GM12878 (cell line): ENCODE measurements at regions not wholly inside any gene's neighbourhood (a gene's known extent, or its start where the extent isn't known, plus 50 kb on each side); places are given as distances from the start of the nearest gene placed in this dataset.

Source experiments
- CREB1 ChIP-seq: IDR thresholded peaks from 2 replicates; pipeline ENCODE4 v1.6.1; 2012; ENCODE audit warnings: low read depth, mild to moderate bottlenecking, inconsistent platforms
- GABPA ChIP-seq: IDR thresholded peaks from 2 replicates; pipeline ENCODE4 v1.6.1; 2014; ENCODE audit warnings: antibody characterized with exemption, low read depth, mild to moderate bottlenecking, inconsistent platforms
- JUNB ChIP-seq: IDR thresholded peaks from 2 replicates; pipeline ENCODE4 v1.6.1; 2016; ENCODE audit warnings: antibody characterized with exemption, mild to moderate bottlenecking
- KDM1A ChIP-seq: fragments of 200-600 bp; sonication (generic); IDR thresholded peaks from 2 replicates; pipeline ENCODE4 v1.6.1; 2016; ENCODE audit warnings: borderline replicate concordance
- POLR2A ChIP-seq: IDR thresholded peaks from 2 replicates; pipeline ENCODE4 v1.6.1; 2011; ENCODE audit warnings: low read depth, mild to moderate bottlenecking, low read length
- TCF12 ChIP-seq: IDR thresholded peaks from 2 replicates; pipeline ENCODE4 v1.6.1; 2011; ENCODE audit warnings: low read depth, mild to moderate bottlenecking, low read length
- ZNF217 ChIP-seq: fragments of 450-650 bp; IDR thresholded peaks from 2 replicates; pipeline ENCODE4 v1.6.1; 2017; ENCODE audit warnings: antibody characterized with exemption, mild to moderate bottlenecking
- TF ChIP-seq, protein P1 (sequence below), 3 experiments: IDR thresholded peaks in 2 of 3; conservative IDR thresholded peaks in 1 of 3; 2 replicates each; pipeline ENCODE4 v1.5.1; 2011; ENCODE audit warnings: low read depth in 3 of 3, low read length in 3 of 3, mild to moderate bottlenecking in 3 of 3, control low read depth in 2 of 3, moderate library complexity in 2 of 3, inconsistent platforms in 1 of 3, mixed read lengths in 1 of 3; ENCODE audit not compliant: control insufficient read depth in 2 of 3, insufficient read depth in 1 of 3; ENCODE audit errors: extremely low read depth in 1 of 3
- TF ChIP-seq, protein P2 (sequence below): fragments of 450-650 bp; formaldehyde crosslinking; IDR thresholded peaks from 2 replicates; pipeline ENCODE4 v1.4.0; 2022; ENCODE audit warnings: mild to moderate bottlenecking, moderate library complexity
- TF ChIP-seq, protein P3 (sequence below): fragments of 450-650 bp; IDR thresholded peaks from 2 replicates; pipeline ENCODE4 v1.6.1; 2016; ENCODE audit warnings: mild to moderate bottlenecking, moderate library complexity, borderline replicate concordance

DNA sequence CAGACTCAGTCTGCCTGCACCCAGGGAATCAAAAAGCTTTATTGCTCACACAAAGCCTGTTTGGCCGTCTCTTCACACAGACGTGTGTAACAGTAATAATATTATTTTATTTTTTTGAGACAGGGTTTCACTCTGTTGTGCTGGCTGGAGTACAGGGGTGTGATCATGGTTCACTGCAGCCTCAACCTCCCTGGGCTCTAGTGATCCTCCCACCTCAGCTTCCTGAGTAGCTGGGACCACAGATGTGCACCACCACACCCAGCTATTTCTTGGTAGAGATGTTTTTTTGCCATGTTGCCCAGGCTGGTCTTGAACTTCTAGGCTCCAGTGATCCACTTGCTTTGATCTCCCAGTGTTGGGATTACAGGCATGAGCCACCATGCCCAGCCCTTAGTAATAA, 88.4 kb upstream of the DCD start:
- TF ChIP-seq KDM1A = no peak
- TF ChIP-seq, protein P1, sequence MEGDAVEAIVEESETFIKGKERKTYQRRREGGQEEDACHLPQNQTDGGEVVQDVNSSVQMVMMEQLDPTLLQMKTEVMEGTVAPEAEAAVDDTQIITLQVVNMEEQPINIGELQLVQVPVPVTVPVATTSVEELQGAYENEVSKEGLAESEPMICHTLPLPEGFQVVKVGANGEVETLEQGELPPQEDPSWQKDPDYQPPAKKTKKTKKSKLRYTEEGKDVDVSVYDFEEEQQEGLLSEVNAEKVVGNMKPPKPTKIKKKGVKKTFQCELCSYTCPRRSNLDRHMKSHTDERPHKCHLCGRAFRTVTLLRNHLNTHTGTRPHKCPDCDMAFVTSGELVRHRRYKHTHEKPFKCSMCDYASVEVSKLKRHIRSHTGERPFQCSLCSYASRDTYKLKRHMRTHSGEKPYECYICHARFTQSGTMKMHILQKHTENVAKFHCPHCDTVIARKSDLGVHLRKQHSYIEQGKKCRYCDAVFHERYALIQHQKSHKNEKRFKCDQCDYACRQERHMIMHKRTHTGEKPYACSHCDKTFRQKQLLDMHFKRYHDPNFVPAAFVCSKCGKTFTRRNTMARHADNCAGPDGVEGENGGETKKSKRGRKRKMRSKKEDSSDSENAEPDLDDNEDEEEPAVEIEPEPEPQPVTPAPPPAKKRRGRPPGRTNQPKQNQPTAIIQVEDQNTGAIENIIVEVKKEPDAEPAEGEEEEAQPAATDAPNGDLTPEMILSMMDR (IDR thresholded peaks at IDR 0.05 in 2 of 3, conservative IDR thresholded peaks at IDR 0.05 in 1 of 3; ENCODE audit: control insufficient read depth in 2 of 3, extremely low read depth in 1 of 3, insufficient read depth in 1 of 3, low read depth in 3 of 3, low read length in 3 of 3) = no peak
- no peak for TF ChIP-seq JUNB
- no peak for TF ChIP-seq GABPA
- TF ChIP-seq, protein P2, sequence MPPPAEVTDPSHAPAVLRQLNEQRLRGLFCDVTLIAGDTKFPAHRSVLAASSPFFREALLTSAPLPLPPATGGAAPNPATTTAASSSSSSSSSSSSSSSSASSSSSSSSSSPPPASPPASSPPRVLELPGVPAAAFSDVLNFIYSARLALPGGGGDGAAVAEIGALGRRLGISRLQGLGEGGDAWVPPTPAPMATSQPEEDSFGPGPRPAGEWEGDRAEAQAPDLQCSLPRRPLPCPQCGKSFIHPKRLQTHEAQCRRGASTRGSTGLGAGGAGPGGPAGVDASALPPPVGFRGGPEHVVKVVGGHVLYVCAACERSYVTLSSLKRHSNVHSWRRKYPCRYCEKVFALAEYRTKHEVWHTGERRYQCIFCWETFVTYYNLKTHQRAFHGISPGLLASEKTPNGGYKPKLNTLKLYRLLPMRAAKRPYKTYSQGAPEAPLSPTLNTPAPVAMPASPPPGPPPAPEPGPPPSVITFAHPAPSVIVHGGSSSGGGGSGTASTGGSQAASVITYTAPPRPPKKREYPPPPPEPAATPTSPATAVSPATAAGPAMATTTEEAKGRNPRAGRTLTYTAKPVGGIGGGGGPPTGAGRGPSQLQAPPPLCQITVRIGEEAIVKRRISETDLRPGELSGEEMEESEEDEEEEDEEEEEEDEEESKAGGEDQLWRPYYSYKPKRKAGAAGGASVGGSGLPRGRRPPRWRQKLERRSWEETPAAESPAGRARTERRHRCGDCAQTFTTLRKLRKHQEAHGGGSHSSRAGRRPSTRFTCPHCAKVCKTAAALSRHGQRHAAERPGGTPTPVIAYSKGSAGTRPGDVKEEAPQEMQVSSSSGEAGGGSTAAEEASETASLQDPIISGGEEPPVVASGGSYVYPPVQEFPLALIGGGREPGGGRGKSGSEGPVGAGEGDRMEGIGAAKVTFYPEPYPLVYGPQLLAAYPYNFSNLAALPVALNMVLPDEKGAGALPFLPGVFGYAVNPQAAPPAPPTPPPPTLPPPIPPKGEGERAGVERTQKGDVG (CRISPR knock-in tag) = no peak
- no peak for TF ChIP-seq CREB1
- no peak for TF ChIP-seq TCF12
- TF ChIP-seq, protein P3, sequence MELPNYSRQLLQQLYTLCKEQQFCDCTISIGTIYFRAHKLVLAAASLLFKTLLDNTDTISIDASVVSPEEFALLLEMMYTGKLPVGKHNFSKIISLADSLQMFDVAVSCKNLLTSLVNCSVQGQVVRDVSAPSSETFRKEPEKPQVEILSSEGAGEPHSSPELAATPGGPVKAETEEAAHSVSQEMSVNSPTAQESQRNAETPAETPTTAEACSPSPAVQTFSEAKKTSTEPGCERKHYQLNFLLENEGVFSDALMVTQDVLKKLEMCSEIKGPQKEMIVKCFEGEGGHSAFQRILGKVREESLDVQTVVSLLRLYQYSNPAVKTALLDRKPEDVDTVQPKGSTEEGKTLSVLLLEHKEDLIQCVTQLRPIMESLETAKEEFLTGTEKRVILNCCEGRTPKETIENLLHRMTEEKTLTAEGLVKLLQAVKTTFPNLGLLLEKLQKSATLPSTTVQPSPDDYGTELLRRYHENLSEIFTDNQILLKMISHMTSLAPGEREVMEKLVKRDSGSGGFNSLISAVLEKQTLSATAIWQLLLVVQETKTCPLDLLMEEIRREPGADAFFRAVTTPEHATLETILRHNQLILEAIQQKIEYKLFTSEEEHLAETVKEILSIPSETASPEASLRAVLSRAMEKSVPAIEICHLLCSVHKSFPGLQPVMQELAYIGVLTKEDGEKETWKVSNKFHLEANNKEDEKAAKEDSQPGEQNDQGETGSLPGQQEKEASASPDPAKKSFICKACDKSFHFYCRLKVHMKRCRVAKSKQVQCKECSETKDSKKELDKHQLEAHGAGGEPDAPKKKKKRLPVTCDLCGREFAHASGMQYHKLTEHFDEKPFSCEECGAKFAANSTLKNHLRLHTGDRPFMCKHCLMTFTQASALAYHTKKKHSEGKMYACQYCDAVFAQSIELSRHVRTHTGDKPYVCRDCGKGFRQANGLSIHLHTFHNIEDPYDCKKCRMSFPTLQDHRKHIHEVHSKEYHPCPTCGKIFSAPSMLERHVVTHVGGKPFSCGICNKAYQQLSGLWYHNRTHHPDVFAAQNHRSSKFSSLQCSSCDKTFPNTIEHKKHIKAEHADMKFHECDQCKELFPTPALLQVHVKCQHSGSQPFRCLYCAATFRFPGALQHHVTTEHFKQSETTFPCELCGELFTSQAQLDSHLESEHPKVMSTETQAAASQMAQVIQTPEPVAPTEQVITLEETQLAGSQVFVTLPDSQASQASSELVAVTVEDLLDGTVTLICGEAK = no peak
- no peak for TF ChIP-seq POLR2A
- no peak for TF ChIP-seq ZNF217
